ENCODE measurements at regions not wholly inside any gene's neighbourhood (a gene's known extent, or its start where the extent isn't known, plus 50 kb on each side); places are given as distances from the start of the nearest gene placed in this dataset.

- H2AK5ac ChIP-seq (ENCODE audit: insufficient read length, low read length) = no peak overlapping the region
- H3K27me3 Mint-ChIP-seq (ENCODE audit: low read depth) = peaks cover 61% of the 10 kb centered on the region
- H3K14ac ChIP-seq (ENCODE audit: insufficient read depth, low read length) = no peak overlapping the region
- no peak overlapping the region for H3K9ac ChIP-seq (ENCODE audit: extremely low read depth, insufficient read length, low read length)
- H2BK120ac ChIP-seq (ENCODE audit: low read depth, low read length, poor library complexity, severe bottlenecking) = no peak overlapping the region
- no peak overlapping the region for H4K5ac ChIP-seq (ENCODE audit: insufficient read length, low read depth, low read length)
- no peaks in the 10 kb centered on the region for H4K20me1 ChIP-seq (ENCODE audit: control insufficient read depth, insufficient read depth, insufficient read length)
- H3K9me3 ChIP-seq (ENCODE audit: control insufficient read depth, low read depth, low read length) = no peaks in the 10 kb centered on the region
- no peak overlapping the region for H2BK15ac ChIP-seq (ENCODE audit: low read depth, low read length)
- H3K4me2 ChIP-seq (ENCODE audit: insufficient read depth, insufficient read length, low read length) = no peak overlapping the region
- no peaks in the 10 kb centered on the region for H3K79me2 ChIP-seq (ENCODE audit: insufficient read depth, low read length)
- H3K4me3 Mint-ChIP-seq = peak overlapping the region in 1 of 2 experiments; percentile 37; a peak in 3 of 5 replicates
- H3K4ac ChIP-seq (ENCODE audit: low read depth, low read length) = no peak overlapping the region
- H3K23ac ChIP-seq (ENCODE audit: insufficient read length, low read depth, low read length) = no peak overlapping the region
- no peak overlapping the region for H2BK12ac ChIP-seq (ENCODE audit: insufficient read length, low read depth, low read length)
- H3K18ac ChIP-seq (ENCODE audit: insufficient read length, low read depth, low read length) = no peak overlapping the region
- H2BK5ac ChIP-seq (ENCODE audit: insufficient read length, low read length) = no peak overlapping the region
- no peak overlapping the region for H3K27ac Mint-ChIP-seq
- H2BK20ac ChIP-seq (ENCODE audit: low read depth, low read length, poor library complexity, severe bottlenecking) = no peak overlapping the region
- peaks cover 8 to 10% of the 10 kb centered on the region in 2 experiments for H3K4me1 Mint-ChIP-seq
- no peak overlapping the region for H3K56ac ChIP-seq (ENCODE audit: insufficient read length, low read depth, low read length)
- no peak overlapping the region for H4K91ac ChIP-seq (ENCODE audit: insufficient read length, low read depth, low read length)
- no peak for TF ChIP-seq CTCF (conservative IDR thresholded peaks at IDR 0.05)
- no peak overlapping the region for H3T11ph ChIP-seq (ENCODE audit: low read length)
- H3K27me3 ChIP-seq (ENCODE audit: insufficient read depth, low read length) = no peaks in the 10 kb centered on the region; the same call in 1 of the 2 replicates
- no peaks in the 10 kb centered on the region for H3K4me1 ChIP-seq (ENCODE audit: insufficient read depth, low read length)
- no peaks in the 10 kb centered on the region for H3K23me2 ChIP-seq (ENCODE audit: insufficient read length, low read depth, low read length, poor library complexity, severe bottlenecking)
- H3K9me3 Mint-ChIP-seq = no peaks in the 10 kb centered on the region; a peak in 2 of 5 replicates
- H4K8ac ChIP-seq (replicated peaks; ENCODE audit: insufficient read length, low read depth, low read length) = no peak overlapping the region
- no peak overlapping the region for H2AFZ ChIP-seq (ENCODE audit: low read length)
- no peak overlapping the region for H3K27ac ChIP-seq (ENCODE audit: insufficient read length, low read depth, low read length)
- 100% methylated on average over 1 of the region's 14 CpGs for WGBS (ENCODE audit: extremely low coverage, insufficient read length, low lambda C conversion rate)
- DNase-seq = no peak
- H3K36me3 Mint-ChIP-seq (ENCODE audit: insufficient read depth in 1 of 3, low read depth in 3 of 3) = no peaks in the 10 kb centered on the region
- no peaks in the 10 kb centered on the region for H3K79me1 ChIP-seq (ENCODE audit: insufficient read depth, low read depth, low read length, poor library complexity, severe bottlenecking)
Observed at GRCh38 chr12:11500861-11501230, 105.5 kb upstream of the PRB2 start.
